ENCODE measurements at regions not wholly inside any gene's neighbourhood (a gene's known extent, or its start where the extent isn't known, plus 50 kb on each side); places are given as distances from the start of the nearest gene placed in this dataset.

DNA sequence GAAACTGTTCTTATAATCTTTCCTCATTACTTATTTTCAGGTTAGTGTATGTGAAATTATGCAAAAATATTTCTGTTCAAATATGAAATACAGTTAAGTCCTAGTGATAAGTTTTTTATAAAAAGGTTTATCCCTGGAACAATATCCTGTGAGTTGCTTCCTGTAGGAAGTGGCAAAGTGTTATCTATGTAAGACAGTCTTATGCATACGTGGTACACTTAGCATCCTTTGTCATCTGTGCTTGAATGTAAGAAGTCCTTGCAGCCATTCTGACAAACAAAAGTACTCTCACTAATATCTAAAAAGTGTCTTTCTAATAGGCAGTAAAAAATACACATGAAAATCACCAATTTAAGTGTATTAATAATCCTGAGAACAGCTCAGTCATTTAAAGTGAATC is 372.5 kb upstream of the BCHE start:
- intact Hi-C loops (cut with DNase I) = no loop called here
- no peaks in the 10 kb centered on the region for H3K27me3 ChIP-seq
- no peaks in the 10 kb centered on the region for H3K36me3 ChIP-seq
- no peak overlapping the region for H3K4me3 ChIP-seq
- DNase-seq (ENCODE audit: extremely low spot score in 2 of 2) = no peak
- H3K9me3 ChIP-seq = no peaks in the 10 kb centered on the region
- H3K4me1 ChIP-seq = no peaks in the 10 kb centered on the region
- H3K27ac ChIP-seq = no peak overlapping the region
- TF ChIP-seq POLR2AphosphoS5 (IDR thresholded peaks at IDR 0.05; ENCODE audit: insufficient read depth in 1 of 2, low read depth in 1 of 2) = no peak
- TF ChIP-seq POLR2A (IDR thresholded peaks at IDR 0.05) = no peak
- TF ChIP-seq, protein P1, sequence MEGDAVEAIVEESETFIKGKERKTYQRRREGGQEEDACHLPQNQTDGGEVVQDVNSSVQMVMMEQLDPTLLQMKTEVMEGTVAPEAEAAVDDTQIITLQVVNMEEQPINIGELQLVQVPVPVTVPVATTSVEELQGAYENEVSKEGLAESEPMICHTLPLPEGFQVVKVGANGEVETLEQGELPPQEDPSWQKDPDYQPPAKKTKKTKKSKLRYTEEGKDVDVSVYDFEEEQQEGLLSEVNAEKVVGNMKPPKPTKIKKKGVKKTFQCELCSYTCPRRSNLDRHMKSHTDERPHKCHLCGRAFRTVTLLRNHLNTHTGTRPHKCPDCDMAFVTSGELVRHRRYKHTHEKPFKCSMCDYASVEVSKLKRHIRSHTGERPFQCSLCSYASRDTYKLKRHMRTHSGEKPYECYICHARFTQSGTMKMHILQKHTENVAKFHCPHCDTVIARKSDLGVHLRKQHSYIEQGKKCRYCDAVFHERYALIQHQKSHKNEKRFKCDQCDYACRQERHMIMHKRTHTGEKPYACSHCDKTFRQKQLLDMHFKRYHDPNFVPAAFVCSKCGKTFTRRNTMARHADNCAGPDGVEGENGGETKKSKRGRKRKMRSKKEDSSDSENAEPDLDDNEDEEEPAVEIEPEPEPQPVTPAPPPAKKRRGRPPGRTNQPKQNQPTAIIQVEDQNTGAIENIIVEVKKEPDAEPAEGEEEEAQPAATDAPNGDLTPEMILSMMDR (IDR thresholded peaks at IDR 0.05) = no peak

DNA sequence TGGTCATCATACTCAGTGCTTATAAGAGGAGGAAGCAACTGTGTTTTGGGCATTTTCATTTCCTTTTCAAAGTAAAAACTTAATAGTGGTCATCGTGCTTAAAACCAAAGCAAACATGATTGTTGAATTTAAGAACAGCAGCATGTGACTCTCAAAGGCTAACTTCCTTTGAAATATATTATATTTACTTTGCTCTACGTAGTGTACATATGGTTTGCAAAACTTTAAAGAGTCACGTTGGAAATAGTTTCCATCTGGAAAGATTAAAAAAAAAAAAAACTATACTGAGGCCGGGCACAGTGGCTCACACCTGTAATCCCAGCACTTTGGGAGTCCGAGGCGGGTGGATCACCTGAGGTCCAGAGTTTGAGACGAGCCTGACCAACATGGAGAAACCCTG is 367.9 kb upstream of the BCHE start:
- TF ChIP-seq, protein P1 (IDR thresholded peaks at IDR 0.05) = no peak
- TF ChIP-seq POLR2AphosphoS5 (IDR thresholded peaks at IDR 0.05; ENCODE audit: insufficient read depth in 1 of 2, low read depth in 1 of 2) = no peak
- no peak for TF ChIP-seq POLR2A (IDR thresholded peaks at IDR 0.05)
- Histone ChIP-seq H3K27ac (no peak overlapping the region), H3K27me3 (no peaks in the 10 kb centered on the region), H3K9me3 (no peaks in the 10 kb centered on the region), H3K4me3 (no peak overlapping the region), H3K4me1 (no peaks in the 10 kb centered on the region), H3K36me3 (no peaks in the 10 kb centered on the region)
- intact Hi-C loops (cut with DNase I) = no loop called here
- no peak for DNase-seq (ENCODE audit: extremely low spot score in 2 of 2)

DNA sequence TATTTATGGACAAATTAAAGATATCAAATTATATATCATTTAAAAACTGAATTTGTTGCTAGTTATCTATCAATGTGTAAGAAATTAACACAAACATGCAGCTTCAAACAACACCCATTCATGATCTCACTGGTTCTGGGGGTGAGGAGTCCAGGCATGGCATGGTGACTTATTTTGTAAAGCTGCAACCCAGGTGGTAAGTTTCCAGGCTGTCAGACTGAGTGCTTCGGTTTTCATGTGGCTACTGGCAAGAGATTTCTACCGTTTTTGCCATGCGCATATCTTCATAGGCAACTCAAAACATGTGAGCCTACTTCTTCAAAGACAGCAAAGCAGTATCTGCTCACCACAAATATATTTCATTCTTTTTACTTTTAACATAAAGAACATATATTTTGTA is 364.3 kb upstream of the BCHE start:
- H3K4me1 ChIP-seq = no peaks in the 10 kb centered on the region
- H3K27ac ChIP-seq = no peak overlapping the region
- no peak overlapping the region for H3K4me3 ChIP-seq
- TF ChIP-seq POLR2AphosphoS5 (IDR thresholded peaks at IDR 0.05; ENCODE audit: insufficient read depth in 1 of 2, low read depth in 1 of 2) (no peak), POLR2A (IDR thresholded peaks at IDR 0.05) (no peak)
- TF ChIP-seq, protein P1 (IDR thresholded peaks at IDR 0.05) = no peak
- DNase-seq (ENCODE audit: extremely low spot score in 2 of 2) = no peak
- no peaks in the 10 kb centered on the region for H3K36me3 ChIP-seq
- H3K9me3 ChIP-seq = no peaks in the 10 kb centered on the region
- no peaks in the 10 kb centered on the region for H3K27me3 ChIP-seq
- intact Hi-C loops (cut with DNase I) = no loop called here

DNA sequence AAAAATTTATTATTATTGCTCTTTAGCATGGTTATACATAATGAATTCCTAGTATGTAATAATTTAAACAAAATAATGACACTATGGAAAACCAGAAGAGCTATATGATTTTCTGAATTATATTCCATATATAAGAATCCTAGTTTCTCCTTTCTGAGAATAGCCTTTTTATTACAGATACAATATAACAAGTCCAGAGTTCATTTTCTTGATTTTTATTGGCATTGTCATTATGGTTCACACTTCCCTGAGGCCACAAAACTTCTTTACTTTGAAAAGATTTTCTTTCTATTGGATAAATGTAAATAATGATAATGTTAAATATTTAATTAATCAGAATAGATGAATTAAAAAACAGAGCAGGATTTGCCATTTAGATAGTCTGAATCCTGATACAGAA is 362.3 kb upstream of the BCHE start:
- TF ChIP-seq POLR2AphosphoS5 (IDR thresholded peaks at IDR 0.05; ENCODE audit: insufficient read depth in 1 of 2, low read depth in 1 of 2) = no peak
- TF ChIP-seq, protein P1 (IDR thresholded peaks at IDR 0.05) = no peak
- no peak for TF ChIP-seq POLR2A (IDR thresholded peaks at IDR 0.05)
- intact Hi-C loops (cut with DNase I) = no loop called here

DNA sequence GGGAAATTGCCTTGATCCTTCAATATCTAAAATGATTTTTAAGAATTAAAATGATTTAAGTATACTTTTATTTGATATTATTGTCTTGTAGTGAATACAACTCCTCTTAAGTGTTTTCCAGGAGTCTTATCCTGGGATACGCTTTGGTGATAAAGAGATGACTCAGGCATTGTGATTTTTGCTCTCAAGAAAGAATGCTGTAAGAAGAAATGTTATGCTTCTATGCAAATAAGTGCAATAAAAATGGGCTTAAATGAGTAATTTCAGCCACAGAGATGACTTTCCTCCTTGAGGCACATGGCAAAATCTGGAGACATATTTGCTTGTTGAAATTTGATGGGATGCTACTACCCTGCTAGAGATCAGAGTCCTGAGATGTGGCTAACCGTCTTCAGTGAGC is 358.6 kb upstream of the BCHE start:
- no peaks in the 10 kb centered on the region for H3K36me3 ChIP-seq
- no peaks in the 10 kb centered on the region for H3K9me3 ChIP-seq
- H3K4me3 ChIP-seq = no peak overlapping the region
- intact Hi-C loops (cut with DNase I) = no loop called here
- DNase-seq (ENCODE audit: extremely low spot score in 2 of 2) = no peak
- TF ChIP-seq POLR2A (IDR thresholded peaks at IDR 0.05) (no peak), POLR2AphosphoS5 (IDR thresholded peaks at IDR 0.05; ENCODE audit: insufficient read depth in 1 of 2, low read depth in 1 of 2) (no peak)
- TF ChIP-seq, protein P1 (IDR thresholded peaks at IDR 0.05) = no peak
- H3K27me3 ChIP-seq = no peaks in the 10 kb centered on the region
- H3K27ac ChIP-seq = no peak overlapping the region
- no peaks in the 10 kb centered on the region for H3K4me1 ChIP-seq

More for the DNA sequence above, 362.3 kb upstream of the BCHE start:
- Histone ChIP-seq H3K4me1 (no peaks in the 10 kb centered on the region), H3K27me3 (no peaks in the 10 kb centered on the region), H3K36me3 (no peaks in the 10 kb centered on the region), H3K27ac (no peak overlapping the region), H3K9me3 (no peaks in the 10 kb centered on the region), H3K4me3 (no peak overlapping the region)
- DNase-seq (ENCODE audit: extremely low spot score in 2 of 2) = no peak

All from vagina (tissue), 2 donors.